Loucy (cell line): ENCODE measurements at regions not wholly inside any gene's neighbourhood (a gene's known extent, or its start where the extent isn't known, plus 50 kb on each side); places are given as distances from the start of the nearest gene placed in this dataset.

ENCODE experiments used
- CTCF ChIP-seq: fragments of 200-600 bp; sonication (generic); conservative IDR thresholded peaks from 2 replicates; pipeline ENCODE4 v1.5.1; 2014; ENCODE audit warnings: mild to moderate bottlenecking, antibody characterized with exemption, low read length
- EZH2phosphoT487 ChIP-seq: fragments of 200-600 bp; IDR thresholded peaks from 2 replicates; pipeline ENCODE4 v1.6.1; 2018; ENCODE audit warnings: antibody characterized with exemption, mild to moderate bottlenecking, moderate library complexity, borderline replicate concordance

- TF ChIP-seq CTCF (no peak), EZH2phosphoT487 (no peak)
Observed at GRCh38 chr4:13298655-13299054, 185.5 kb downstream of the RAB28 start.
